ENCODE measurements at regions not wholly inside any gene's neighbourhood (a gene's known extent, or its start where the extent isn't known, plus 50 kb on each side); places are given as distances from the start of the nearest gene placed in this dataset.

GRCh38 chr5:43873791-43874190 is 270.8 kb downstream of the NNT start:
- no peak overlapping the region for H3K27ac ChIP-seq
- POLR2A ChIA-PET (ENCODE audit: unreplicated experiment), result no interaction called here
- TF ChIP-seq EZH2 (IDR thresholded peaks at IDR 0.05; ENCODE audit: low read depth), result no peak
- no peaks in the 10 kb centered on the region for H3K79me2 ChIP-seq (ENCODE audit: low read depth)
- no peak for DNase-seq
- H3K4me3 ChIP-seq, result no peak overlapping the region
- CTCF ChIA-PET, result no interaction called here
- no peaks in the 10 kb centered on the region for H3K27me3 ChIP-seq (ENCODE audit: insufficient read depth, low read depth)
- no TSS peak for BruUV-seq (replicated peaks)
- H3K9me2 ChIP-seq (ENCODE audit: insufficient read depth), result no peaks in the 10 kb centered on the region
- no peaks in the 10 kb centered on the region for H3K4me1 ChIP-seq (replicated peaks; ENCODE audit: insufficient read depth)
- intact Hi-C loops (cut with micrococcal nuclease; ENCODE audit: unreplicated experiment), result no loop called here
- H4K20me1 ChIP-seq (ENCODE audit: insufficient read depth), result no peaks in the 10 kb centered on the region
- H2AFZ ChIP-seq, result no peak overlapping the region
- H3K9me3 ChIP-seq (ENCODE audit: insufficient read depth, low read depth), result no peaks in the 10 kb centered on the region
- no peak overlapping the region for H3K4me2 ChIP-seq
- no peaks in the 10 kb centered on the region for H3F3A ChIP-seq (ENCODE audit: insufficient read depth, low read depth)
- H3K36me3 ChIP-seq (ENCODE audit: low read depth), result no peaks in the 10 kb centered on the region

GRCh38 chr5:43859309-43859708 is 256.3 kb downstream of the NNT start:
- Histone ChIP-seq H3K79me2 (ENCODE audit: low read depth) (no peaks in the 10 kb centered on the region), H3K4me2 (no peak overlapping the region), H3K4me3 (no peak overlapping the region), H3F3A (ENCODE audit: insufficient read depth, low read depth) (no peaks in the 10 kb centered on the region), H3K27ac (no peak overlapping the region), H3K9me2 (ENCODE audit: insufficient read depth) (no peaks in the 10 kb centered on the region; the same call in 1 of the 2 replicates), H2AFZ (no peak overlapping the region), H3K4me1 (replicated peaks; ENCODE audit: insufficient read depth) (no peaks in the 10 kb centered on the region), H3K27me3 (ENCODE audit: insufficient read depth, low read depth) (peaks cover 4% of the 10 kb centered on the region; the same call in 1 of the 2 replicates), H3K9me3 (ENCODE audit: insufficient read depth, low read depth) (no peaks in the 10 kb centered on the region), H3K36me3 (ENCODE audit: low read depth) (no peaks in the 10 kb centered on the region), H4K20me1 (ENCODE audit: insufficient read depth) (0 out of 2 replicates have a peak, but pooled peaks cover 4% of the 10 kb centered on the region)
- no TSS peak for BruUV-seq (replicated peaks)
- DNase-seq, result no peak
- CTCF ChIA-PET, result no interaction called here
- TF ChIP-seq EZH2 (IDR thresholded peaks at IDR 0.05; ENCODE audit: low read depth) (no peak), CTCF (conservative IDR thresholded peaks at IDR 0.05) (no peak)
- intact Hi-C loops (cut with micrococcal nuclease; ENCODE audit: unreplicated experiment), result no loop called here
- POLR2A ChIA-PET (ENCODE audit: unreplicated experiment), result interaction anchor here (0.5 kb wide), 1 partner anchor 369 kb away, joined by 6 read pairs; no protein-coding TSS in a partner anchor

- no peaks in the 10 kb centered on the region for H3K4me1 ChIP-seq (replicated peaks; ENCODE audit: insufficient read depth)
- H3K79me2 ChIP-seq (ENCODE audit: low read depth), result no peaks in the 10 kb centered on the region
- TF ChIP-seq EZH2 (IDR thresholded peaks at IDR 0.05; ENCODE audit: low read depth) (no peak), CTCF (conservative IDR thresholded peaks at IDR 0.05) (no peak)
- ChIA-PET CTCF (no interaction called here), POLR2A (ENCODE audit: unreplicated experiment) (interaction anchor here (0.6 kb wide), 1 partner anchor 77 kb away, joined by 4 read pairs; no protein-coding TSS in a partner anchor)
- H3K4me3 ChIP-seq, result no peak overlapping the region
- no TSS peak for BruUV-seq (replicated peaks)
- H2AFZ ChIP-seq, result no peak overlapping the region
- no peak overlapping the region for H3K27ac ChIP-seq
- no peaks in the 10 kb centered on the region for H3K9me3 ChIP-seq (ENCODE audit: insufficient read depth, low read depth)
- intact Hi-C loops (cut with micrococcal nuclease; ENCODE audit: unreplicated experiment), result no loop called here
- no peak for DNase-seq
- H4K20me1 ChIP-seq (ENCODE audit: insufficient read depth), result no peaks in the 10 kb centered on the region
- no peaks in the 10 kb centered on the region for H3K9me2 ChIP-seq (ENCODE audit: insufficient read depth)
- H3K36me3 ChIP-seq (ENCODE audit: low read depth), result no peaks in the 10 kb centered on the region
- H3F3A ChIP-seq (ENCODE audit: insufficient read depth, low read depth), result no peaks in the 10 kb centered on the region
- peaks cover 4% of the 10 kb centered on the region; the same call in 1 of the 2 replicates for H3K27me3 ChIP-seq (ENCODE audit: insufficient read depth, low read depth)
- H3K4me2 ChIP-seq, result no peak overlapping the region
Observed at GRCh38 chr5:43855452-43855851, 252.5 kb downstream of the NNT start.

- Histone ChIP-seq H4K20me1 (ENCODE audit: insufficient read depth) (no peaks in the 10 kb centered on the region), H3K27ac (no peak overlapping the region), H2AFZ (no peak overlapping the region), H3K4me2 (no peak overlapping the region), H3K36me3 (ENCODE audit: low read depth) (no peaks in the 10 kb centered on the region), H3K9me2 (ENCODE audit: insufficient read depth) (no peaks in the 10 kb centered on the region), H3K9me3 (ENCODE audit: insufficient read depth, low read depth) (no peaks in the 10 kb centered on the region), H3K4me1 (replicated peaks; ENCODE audit: insufficient read depth) (no peaks in the 10 kb centered on the region), H3K4me3 (no peak overlapping the region), H3K27me3 (ENCODE audit: insufficient read depth, low read depth) (peaks cover 4% of the 10 kb centered on the region; the same call in 1 of the 2 replicates), H3F3A (ENCODE audit: insufficient read depth, low read depth) (no peaks in the 10 kb centered on the region), H3K79me2 (ENCODE audit: low read depth) (no peaks in the 10 kb centered on the region)
- intact Hi-C loops (cut with micrococcal nuclease; ENCODE audit: unreplicated experiment), result no loop called here
- no TSS peak for BruUV-seq (replicated peaks)
- no peak for TF ChIP-seq EZH2 (IDR thresholded peaks at IDR 0.05; ENCODE audit: low read depth)
- no peak for TF ChIP-seq CTCF (conservative IDR thresholded peaks at IDR 0.05)
- ChIA-PET POLR2A (ENCODE audit: unreplicated experiment) (no interaction called here), CTCF (no interaction called here)
- DNase-seq, result no peak
Observed at GRCh38 chr5:43854697-43855292, 251.8 kb downstream of the NNT start.

Data from PC-9 (cell line).